B cell (primary cell): ENCODE measurements at regions not wholly inside any gene's neighbourhood (a gene's known extent, or its start where the extent isn't known, plus 50 kb on each side); places are given as distances from the start of the nearest gene placed in this dataset.

ENCODE experiments used
- EZH2 ChIP-seq: IDR thresholded peaks from 2 replicates; pipeline ENCODE4 v1.6.1; 2012; ENCODE audit warnings: borderline replicate concordance, low read depth, mild to moderate bottlenecking, moderate library complexity, low read length; ENCODE audit not compliant: insufficient read depth, poor library complexity, severe bottlenecking
- TF ChIP-seq, protein P1 (sequence below): fragments of 200-600 bp; IDR thresholded peaks from one replicate; pipeline ENCODE4 v1.8.0; 2022; ENCODE audit warnings: antibody characterized with exemption, mild to moderate bottlenecking

- TF ChIP-seq, protein P1, sequence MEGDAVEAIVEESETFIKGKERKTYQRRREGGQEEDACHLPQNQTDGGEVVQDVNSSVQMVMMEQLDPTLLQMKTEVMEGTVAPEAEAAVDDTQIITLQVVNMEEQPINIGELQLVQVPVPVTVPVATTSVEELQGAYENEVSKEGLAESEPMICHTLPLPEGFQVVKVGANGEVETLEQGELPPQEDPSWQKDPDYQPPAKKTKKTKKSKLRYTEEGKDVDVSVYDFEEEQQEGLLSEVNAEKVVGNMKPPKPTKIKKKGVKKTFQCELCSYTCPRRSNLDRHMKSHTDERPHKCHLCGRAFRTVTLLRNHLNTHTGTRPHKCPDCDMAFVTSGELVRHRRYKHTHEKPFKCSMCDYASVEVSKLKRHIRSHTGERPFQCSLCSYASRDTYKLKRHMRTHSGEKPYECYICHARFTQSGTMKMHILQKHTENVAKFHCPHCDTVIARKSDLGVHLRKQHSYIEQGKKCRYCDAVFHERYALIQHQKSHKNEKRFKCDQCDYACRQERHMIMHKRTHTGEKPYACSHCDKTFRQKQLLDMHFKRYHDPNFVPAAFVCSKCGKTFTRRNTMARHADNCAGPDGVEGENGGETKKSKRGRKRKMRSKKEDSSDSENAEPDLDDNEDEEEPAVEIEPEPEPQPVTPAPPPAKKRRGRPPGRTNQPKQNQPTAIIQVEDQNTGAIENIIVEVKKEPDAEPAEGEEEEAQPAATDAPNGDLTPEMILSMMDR = no peak
- TF ChIP-seq EZH2 = no peak
Observed at GRCh38 chr3:21934591-21934990, 183.6 kb upstream of the ZNF385D start.
